Caco-2 (cell line): ENCODE measurements at regions not wholly inside any gene's neighbourhood (a gene's known extent, or its start where the extent isn't known, plus 50 kb on each side); places are given as distances from the start of the nearest gene placed in this dataset.

Source experiments
- BruUV-seq: library from RNA; stranded (reverse); fragments of 400-500 nt; replicated peaks from 2 replicates; lab custom pipeline; 2021; lab: Mats Ljungman, UMichigan
- CTCF ChIA-PET: fragments of 300-600 bp; sonication (Branson Sonifier 250); formaldehyde crosslinking; loops from one replicate; lab custom pipeline; 2022; ENCODE audit warnings: antibody characterized with exemption; lab: Charles Lee
- POLR2A ChIA-PET: fragments of 300-600 bp; sonication (Branson Sonifier 250); formaldehyde crosslinking; loops from one replicate; lab custom pipeline; 2022; ENCODE audit warnings: antibody characterized with exemption; lab: Charles Lee
- DNase-seq, 2 experiments: peaks; one replicate each; pipeline versions ENCODE4 v3.0.0 to v3.0.0-alpha.2; 2020 to 2022
- H3K27me3 ChIP-seq: replicated peaks from 2 replicates; pipeline ENCODE4 v1.6.0; 2011; ENCODE audit warnings: low read length; ENCODE audit not compliant: control insufficient read depth, insufficient read depth
- H3K36me3 ChIP-seq: 2 replicates; pipeline ENCODE4 v1.5.1; 2011; ENCODE audit warnings: low read length; ENCODE audit not compliant: control insufficient read depth, insufficient read depth
- H3K4me1 ChIP-seq: fragments of 250-450 bp; sonication (Bioruptor Pico); 2 replicates; pipeline ENCODE4 v1.5.1; 2020; ENCODE audit warnings: mild to moderate bottlenecking
- H3K4me3 ChIP-seq: 2 replicates; pipeline ENCODE4 v1.5.1; 2011; ENCODE audit warnings: low read depth, mild to moderate bottlenecking, control low read depth, low read length
- H3K9me3 ChIP-seq: fragments of 250-450 bp; sonication (Bioruptor Pico); 2 replicates; pipeline ENCODE4 v1.5.1; 2020; ENCODE audit warnings: mild to moderate bottlenecking, moderate library complexity
- H3K27ac Mint-ChIP-seq: one replicate; pipeline ENCODE4 v1.8.0; 2022; ENCODE audit warnings: mixed read lengths; ENCODE audit not compliant: unreplicated experiment
- H3K27me3 Mint-ChIP-seq: one replicate; pipeline ENCODE4 v1.8.0; 2022; ENCODE audit warnings: mixed read lengths; ENCODE audit not compliant: insufficient read depth, unreplicated experiment
- H3K36me3 Mint-ChIP-seq: one replicate; pipeline ENCODE4 v1.8.0; 2022; ENCODE audit warnings: mild to moderate bottlenecking, mixed read lengths; ENCODE audit not compliant: insufficient read depth, unreplicated experiment
- H3K4me1 Mint-ChIP-seq: one replicate; pipeline ENCODE4 v1.8.0; 2022; ENCODE audit warnings: low read depth, mixed read lengths; ENCODE audit not compliant: unreplicated experiment
- H3K4me3 Mint-ChIP-seq: one replicate; pipeline ENCODE4 v1.8.0; 2022; ENCODE audit warnings: mild to moderate bottlenecking, moderate library complexity, mixed read lengths; ENCODE audit not compliant: unreplicated experiment
- H3K9me3 Mint-ChIP-seq: one replicate; pipeline ENCODE4 v1.8.0; 2022; ENCODE audit warnings: mixed read lengths; ENCODE audit not compliant: unreplicated experiment
- intact Hi-C: fragments of 100-400 bp; cut with micrococcal nuclease; formaldehyde crosslinking; loops from one replicate; pipeline ENCODE4 v1.10.0; 2022; ENCODE audit not compliant: unreplicated experiment
- TF ChIP-seq, protein P1 (sequence below), 2 experiments: fragments of 200-600 bp in 1 of 2; IDR thresholded peaks; 1 replicate in 1 of 2; 2 replicates in 1 of 2; pipeline versions ENCODE4 v1.5.1 to v1.8.0; 2011 to 2022; ENCODE audit warnings: antibody characterized with exemption in 1 of 2, control low read depth in 1 of 2, inconsistent platforms in 1 of 2, low read depth in 1 of 2, low read length in 1 of 2, mild to moderate bottlenecking in 1 of 2, moderate library complexity in 1 of 2; ENCODE audit not compliant: insufficient read depth in 1 of 2, severe bottlenecking in 1 of 2, unreplicated experiment in 1 of 2

DNA sequence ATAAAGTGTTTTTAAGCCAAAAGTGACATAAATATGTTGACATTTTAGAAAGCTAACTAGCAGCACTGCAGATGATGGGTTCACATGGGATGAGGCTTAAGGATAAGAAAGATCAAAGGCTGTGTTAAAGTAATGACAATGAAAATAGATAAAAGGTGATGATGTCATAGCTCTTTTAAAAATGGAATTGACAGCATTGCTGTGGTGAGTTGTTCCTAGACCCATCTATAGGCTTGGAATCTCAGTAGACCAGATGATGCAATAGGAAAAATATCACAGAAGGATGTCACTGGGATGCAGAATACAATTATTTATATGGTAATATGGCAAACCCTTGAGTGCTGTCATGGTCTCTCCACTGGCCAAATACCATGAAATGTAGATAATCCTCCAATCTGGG lies 286.0 kb downstream of the PLA2G4A start:
- BruUV-seq = no TSS peak
- intact Hi-C loops = no loop called here
- Histone ChIP-seq H3K9me3 (no peaks in the 10 kb centered on the region), H3K27me3 (no peaks in the 10 kb centered on the region; the same call in 1 of the 2 replicates), H3K36me3 (no peaks in the 10 kb centered on the region), H3K4me3 (no peak overlapping the region), H3K4me1 (no peaks in the 10 kb centered on the region)
- no peaks in the 10 kb centered on the region for H3K4me1 Mint-ChIP-seq
- no peaks in the 10 kb centered on the region for H3K36me3 Mint-ChIP-seq
- H3K9me3 Mint-ChIP-seq = no peaks in the 10 kb centered on the region
- CTCF ChIA-PET = no interaction called here
- peaks cover 7% of the 10 kb centered on the region for H3K27me3 Mint-ChIP-seq
- H3K4me3 Mint-ChIP-seq = no peak overlapping the region
- TF ChIP-seq, protein P1, sequence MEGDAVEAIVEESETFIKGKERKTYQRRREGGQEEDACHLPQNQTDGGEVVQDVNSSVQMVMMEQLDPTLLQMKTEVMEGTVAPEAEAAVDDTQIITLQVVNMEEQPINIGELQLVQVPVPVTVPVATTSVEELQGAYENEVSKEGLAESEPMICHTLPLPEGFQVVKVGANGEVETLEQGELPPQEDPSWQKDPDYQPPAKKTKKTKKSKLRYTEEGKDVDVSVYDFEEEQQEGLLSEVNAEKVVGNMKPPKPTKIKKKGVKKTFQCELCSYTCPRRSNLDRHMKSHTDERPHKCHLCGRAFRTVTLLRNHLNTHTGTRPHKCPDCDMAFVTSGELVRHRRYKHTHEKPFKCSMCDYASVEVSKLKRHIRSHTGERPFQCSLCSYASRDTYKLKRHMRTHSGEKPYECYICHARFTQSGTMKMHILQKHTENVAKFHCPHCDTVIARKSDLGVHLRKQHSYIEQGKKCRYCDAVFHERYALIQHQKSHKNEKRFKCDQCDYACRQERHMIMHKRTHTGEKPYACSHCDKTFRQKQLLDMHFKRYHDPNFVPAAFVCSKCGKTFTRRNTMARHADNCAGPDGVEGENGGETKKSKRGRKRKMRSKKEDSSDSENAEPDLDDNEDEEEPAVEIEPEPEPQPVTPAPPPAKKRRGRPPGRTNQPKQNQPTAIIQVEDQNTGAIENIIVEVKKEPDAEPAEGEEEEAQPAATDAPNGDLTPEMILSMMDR (IDR thresholded peaks at IDR 0.05; ENCODE audit: insufficient read depth in 1 of 2, low read depth in 1 of 2, low read length in 1 of 2, severe bottlenecking in 1 of 2, unreplicated experiment in 1 of 2) = no peak
- POLR2A ChIA-PET = no interaction called here
- no peak overlapping the region for H3K27ac Mint-ChIP-seq
- no peak for DNase-seq

DNA sequence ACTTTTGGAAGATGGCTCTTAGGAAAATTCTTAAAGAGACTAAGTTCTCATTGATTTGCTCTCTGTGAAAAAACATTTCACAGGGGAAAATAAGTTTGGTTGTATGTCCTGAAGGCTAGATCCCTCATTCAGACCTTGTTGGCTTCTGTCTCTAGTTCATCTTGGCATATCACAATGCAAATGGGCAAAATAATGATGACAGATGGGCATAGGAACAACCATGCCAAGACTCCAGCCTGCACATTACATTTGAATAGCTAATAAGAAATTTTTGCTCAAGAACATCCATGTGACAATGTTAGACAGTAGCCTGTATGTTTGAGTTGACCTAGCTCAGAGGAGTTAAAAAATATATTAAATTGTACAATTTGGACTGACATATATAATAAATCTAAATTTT lies 292.9 kb downstream of the PLA2G4A start:
- H3K27me3 Mint-ChIP-seq = peaks cover 7% of the 10 kb centered on the region
- H3K4me3 Mint-ChIP-seq = no peak overlapping the region
- no peaks in the 10 kb centered on the region for H3K9me3 Mint-ChIP-seq
- no peak overlapping the region for H3K27ac Mint-ChIP-seq
- no peaks in the 10 kb centered on the region for H3K36me3 ChIP-seq
- no peaks in the 10 kb centered on the region for H3K27me3 ChIP-seq
- ChIA-PET CTCF (no interaction called here), POLR2A (no interaction called here)
- no peak for DNase-seq
- H3K4me1 Mint-ChIP-seq = no peaks in the 10 kb centered on the region
- intact Hi-C loops = no loop called here
- H3K36me3 Mint-ChIP-seq = no peaks in the 10 kb centered on the region
- TF ChIP-seq, protein P1 (IDR thresholded peaks at IDR 0.05; ENCODE audit: insufficient read depth in 1 of 2, low read depth in 1 of 2, low read length in 1 of 2, severe bottlenecking in 1 of 2, unreplicated experiment in 1 of 2) = no peak
- H3K4me1 ChIP-seq = no peaks in the 10 kb centered on the region
- H3K4me3 ChIP-seq = no peak overlapping the region
- BruUV-seq = no TSS peak
- no peaks in the 10 kb centered on the region for H3K9me3 ChIP-seq

DNA sequence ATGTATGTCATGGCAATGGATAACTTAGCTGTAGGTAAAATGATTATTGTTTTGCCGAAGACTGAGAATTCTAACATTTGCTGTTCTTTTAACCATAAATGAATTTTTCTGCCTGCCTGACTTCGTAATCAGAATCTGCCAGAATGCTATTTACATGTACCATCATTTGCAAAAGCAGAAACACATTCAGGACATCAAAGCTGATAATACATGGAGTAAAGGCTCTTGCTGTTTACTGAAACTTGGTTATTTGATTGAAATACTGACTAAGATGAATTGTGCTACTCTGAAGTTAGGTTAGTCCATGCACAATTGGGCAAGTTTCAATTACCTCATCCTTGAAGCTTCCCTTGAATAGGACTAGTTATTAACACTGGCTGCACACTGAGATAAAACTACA lies 293.8 kb downstream of the PLA2G4A start:
- DNase-seq = no peak
- H3K9me3 ChIP-seq = no peaks in the 10 kb centered on the region
- H3K27me3 ChIP-seq = no peaks in the 10 kb centered on the region
- intact Hi-C loops = no loop called here
- H3K4me3 ChIP-seq = no peak overlapping the region
- no peaks in the 10 kb centered on the region for H3K36me3 ChIP-seq
- ChIA-PET POLR2A (no interaction called here), CTCF (no interaction called here)
- BruUV-seq = no TSS peak
- Mint-ChIP-seq H3K27me3 (peaks cover 6% of the 10 kb centered on the region), H3K4me3 (no peak overlapping the region), H3K4me1 (no peaks in the 10 kb centered on the region), H3K9me3 (no peaks in the 10 kb centered on the region), H3K27ac (no peak overlapping the region), H3K36me3 (no peaks in the 10 kb centered on the region)
- no peaks in the 10 kb centered on the region for H3K4me1 ChIP-seq
- TF ChIP-seq, protein P1 (IDR thresholded peaks at IDR 0.05; ENCODE audit: insufficient read depth in 1 of 2, low read depth in 1 of 2, low read length in 1 of 2, severe bottlenecking in 1 of 2, unreplicated experiment in 1 of 2) = no peak
